ENCODE measurements at regions not wholly inside any gene's neighbourhood (a gene's known extent, or its start where the extent isn't known, plus 50 kb on each side); places are given as distances from the start of the nearest gene placed in this dataset.

GRCh38 chr14:42782754-42783153, 1176.1 kb downstream of the LRFN5 start:
- 75 to 100% methylated on average over 1 of the region's 3 CpGs for WGBS, 2 experiments (ENCODE audit: insufficient coverage in 2 of 2)
- Histone ChIP-seq H3K9me3 (ENCODE audit: control insufficient read depth, low read length) (peaks cover 11% of the 10 kb centered on the region), H3K27ac (ENCODE audit: low read depth, low read length, severe bottlenecking) (no peak overlapping the region), H3K4me3 (ENCODE audit: extremely low read depth, insufficient read depth, low read length, poor library complexity, severe bottlenecking) (no peak overlapping the region), H3K36me3 (ENCODE audit: control insufficient read depth, insufficient read depth, low read length) (no peaks in the 10 kb centered on the region), H3K4me1 (ENCODE audit: control insufficient read depth, insufficient read depth, low read length, poor library complexity, severe bottlenecking) (no peaks in the 10 kb centered on the region)

- H3K9me3 ChIP-seq (ENCODE audit: control insufficient read depth, low read length): no peaks in the 10 kb centered on the region
- no peak overlapping the region for H3K27ac ChIP-seq (ENCODE audit: low read depth, low read length, severe bottlenecking)
- no peaks in the 10 kb centered on the region for H3K4me1 ChIP-seq (ENCODE audit: control insufficient read depth, insufficient read depth, low read length, poor library complexity, severe bottlenecking)
- no peak overlapping the region for H3K4me3 ChIP-seq (ENCODE audit: extremely low read depth, insufficient read depth, low read length, poor library complexity, severe bottlenecking)
- no peaks in the 10 kb centered on the region for H3K36me3 ChIP-seq (ENCODE audit: control insufficient read depth, insufficient read depth, low read length)
- WGBS, 2 experiments (ENCODE audit: insufficient coverage in 2 of 2): no CpG with 5 or more reads among the region's 2 CpGs
Measured at GRCh38 chr14:42778984-42779383, 1172.3 kb downstream of the LRFN5 start.

DNA sequence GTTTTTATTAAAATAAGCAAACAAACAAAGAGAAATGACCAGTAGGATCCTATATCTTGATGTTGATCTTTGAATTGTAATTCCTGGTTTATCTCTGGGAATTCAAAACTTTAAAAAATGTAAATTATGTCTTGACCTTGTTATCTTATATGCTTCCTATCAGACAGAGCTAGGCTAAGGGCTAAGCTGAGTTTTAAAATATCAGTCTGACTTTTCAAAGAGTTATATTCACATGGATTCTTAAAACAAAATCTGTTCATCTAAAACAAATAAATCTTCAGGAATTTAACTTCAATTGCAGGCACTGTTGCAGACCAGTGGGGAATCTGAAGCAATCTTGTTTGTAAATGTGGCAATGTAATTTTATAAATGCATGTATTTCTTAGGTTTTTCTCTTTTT, 1144.1 kb downstream of the LRFN5 start:
- Histone ChIP-seq H3K36me3 (ENCODE audit: control insufficient read depth, insufficient read depth, low read length) (no peaks in the 10 kb centered on the region), H3K9me3 (ENCODE audit: control insufficient read depth, low read length) (no peaks in the 10 kb centered on the region), H3K27ac (ENCODE audit: low read depth, low read length, severe bottlenecking) (no peak overlapping the region), H3K4me1 (ENCODE audit: control insufficient read depth, insufficient read depth, low read length, poor library complexity, severe bottlenecking) (no peaks in the 10 kb centered on the region), H3K4me3 (ENCODE audit: extremely low read depth, insufficient read depth, low read length, poor library complexity, severe bottlenecking) (no peak overlapping the region)

- Histone ChIP-seq H3K9me3 (ENCODE audit: control insufficient read depth, low read length) (no peaks in the 10 kb centered on the region), H3K4me3 (ENCODE audit: extremely low read depth, insufficient read depth, low read length, poor library complexity, severe bottlenecking) (no peak overlapping the region), H3K27ac (ENCODE audit: low read depth, low read length, severe bottlenecking) (no peak overlapping the region), H3K36me3 (ENCODE audit: control insufficient read depth, insufficient read depth, low read length) (no peaks in the 10 kb centered on the region), H3K4me1 (ENCODE audit: control insufficient read depth, insufficient read depth, low read length, poor library complexity, severe bottlenecking) (no peaks in the 10 kb centered on the region)
- no CpG with 5 or more reads among the region's 2 CpGs for WGBS, 2 experiments (ENCODE audit: insufficient coverage in 2 of 2)
Measured at GRCh38 chr14:42742084-42742483, 1135.4 kb downstream of the LRFN5 start.

DNA sequence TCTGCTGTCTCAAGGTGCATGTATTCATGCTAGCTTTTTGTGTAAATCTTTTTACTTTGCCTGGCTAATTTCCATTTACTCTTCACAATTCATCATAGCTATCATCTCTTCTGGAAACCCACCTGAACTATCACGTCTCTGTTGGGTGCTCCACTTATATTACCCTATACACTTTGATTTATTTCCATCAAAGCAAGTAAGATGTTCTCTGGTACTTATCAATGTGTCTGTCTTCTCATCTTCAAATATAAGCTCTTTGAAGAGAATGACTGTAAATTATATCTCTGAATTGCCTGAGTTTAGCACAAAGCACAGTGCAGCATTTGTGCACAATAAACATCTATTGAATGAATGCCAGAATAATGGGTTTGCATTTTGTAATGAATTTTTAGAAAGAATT, 1129.7 kb downstream of the LRFN5 start:
- no peaks in the 10 kb centered on the region for H3K36me3 ChIP-seq (ENCODE audit: control insufficient read depth, insufficient read depth, low read length)
- H3K4me3 ChIP-seq (ENCODE audit: extremely low read depth, insufficient read depth, low read length, poor library complexity, severe bottlenecking): no peak overlapping the region
- WGBS, 2 experiments (ENCODE audit: insufficient coverage in 2 of 2): 80% methylated on average over 1 of the region's 1 CpG; no CpG with 5 or more reads in 1 of the 2 experiments
- no peaks in the 10 kb centered on the region for H3K4me1 ChIP-seq (ENCODE audit: control insufficient read depth, insufficient read depth, low read length, poor library complexity, severe bottlenecking)
- no peaks in the 10 kb centered on the region for H3K9me3 ChIP-seq (ENCODE audit: control insufficient read depth, low read length)
- no peak overlapping the region for H3K27ac ChIP-seq (ENCODE audit: low read depth, low read length, severe bottlenecking)

- Histone ChIP-seq H3K4me1 (ENCODE audit: control insufficient read depth, insufficient read depth, low read length, poor library complexity, severe bottlenecking) (no peaks in the 10 kb centered on the region), H3K36me3 (ENCODE audit: control insufficient read depth, insufficient read depth, low read length) (no peaks in the 10 kb centered on the region), H3K9me3 (ENCODE audit: control insufficient read depth, low read length) (no peaks in the 10 kb centered on the region), H3K4me3 (ENCODE audit: extremely low read depth, insufficient read depth, low read length, poor library complexity, severe bottlenecking) (no peak overlapping the region), H3K27ac (ENCODE audit: low read depth, low read length, severe bottlenecking) (no peak overlapping the region)
- 100% methylated on average over 1 of the region's 1 CpG; no CpG with 5 or more reads in 1 of the 2 experiments for WGBS, 2 experiments (ENCODE audit: insufficient coverage in 2 of 2)
Measured at GRCh38 chr14:42734041-42734440, 1127.4 kb downstream of the LRFN5 start.

GRCh38 chr14:42732005-42732404, 1125.3 kb downstream of the LRFN5 start:
- no peaks in the 10 kb centered on the region for H3K9me3 ChIP-seq (ENCODE audit: control insufficient read depth, low read length)
- no peak overlapping the region for H3K4me3 ChIP-seq (ENCODE audit: extremely low read depth, insufficient read depth, low read length, poor library complexity, severe bottlenecking)
- no peaks in the 10 kb centered on the region for H3K4me1 ChIP-seq (ENCODE audit: control insufficient read depth, insufficient read depth, low read length, poor library complexity, severe bottlenecking)
- H3K36me3 ChIP-seq (ENCODE audit: control insufficient read depth, insufficient read depth, low read length): no peaks in the 10 kb centered on the region
- H3K27ac ChIP-seq (ENCODE audit: low read depth, low read length, severe bottlenecking): no peak overlapping the region

GRCh38 chr14:42731480-42731879, 1124.8 kb downstream of the LRFN5 start:
- no peaks in the 10 kb centered on the region for H3K36me3 ChIP-seq (ENCODE audit: control insufficient read depth, insufficient read depth, low read length)
- no peaks in the 10 kb centered on the region for H3K9me3 ChIP-seq (ENCODE audit: control insufficient read depth, low read length)
- H3K4me3 ChIP-seq (ENCODE audit: extremely low read depth, insufficient read depth, low read length, poor library complexity, severe bottlenecking): no peak overlapping the region
- no peaks in the 10 kb centered on the region for H3K4me1 ChIP-seq (ENCODE audit: control insufficient read depth, insufficient read depth, low read length, poor library complexity, severe bottlenecking)
- no CpG with 5 or more reads among the region's 2 CpGs for WGBS, 2 experiments (ENCODE audit: insufficient coverage in 2 of 2)
- no peak overlapping the region for H3K27ac ChIP-seq (ENCODE audit: low read depth, low read length, severe bottlenecking)

- Histone ChIP-seq H3K4me3 (ENCODE audit: extremely low read depth, insufficient read depth, low read length, poor library complexity, severe bottlenecking) (no peak overlapping the region), H3K27ac (ENCODE audit: low read depth, low read length, severe bottlenecking) (no peak overlapping the region), H3K36me3 (ENCODE audit: control insufficient read depth, insufficient read depth, low read length) (no peaks in the 10 kb centered on the region), H3K9me3 (ENCODE audit: control insufficient read depth, low read length) (no peaks in the 10 kb centered on the region), H3K4me1 (ENCODE audit: control insufficient read depth, insufficient read depth, low read length, poor library complexity, severe bottlenecking) (no peaks in the 10 kb centered on the region)
- WGBS, 2 experiments (ENCODE audit: insufficient coverage in 2 of 2): 100% methylated on average over 1 of the region's 2 CpGs; no CpG with 5 or more reads in 1 of the 2 experiments
Measured at GRCh38 chr14:42729681-42730080, 1123.0 kb downstream of the LRFN5 start.

- Histone ChIP-seq H3K4me1 (ENCODE audit: control insufficient read depth, insufficient read depth, low read length, poor library complexity, severe bottlenecking) (no peaks in the 10 kb centered on the region), H3K36me3 (ENCODE audit: control insufficient read depth, insufficient read depth, low read length) (no peaks in the 10 kb centered on the region), H3K27ac (ENCODE audit: low read depth, low read length, severe bottlenecking) (no peak overlapping the region), H3K4me3 (ENCODE audit: extremely low read depth, insufficient read depth, low read length, poor library complexity, severe bottlenecking) (no peak overlapping the region), H3K9me3 (ENCODE audit: control insufficient read depth, low read length) (no peaks in the 10 kb centered on the region)
- WGBS, 2 experiments (ENCODE audit: insufficient coverage in 2 of 2): 73 to 82% methylated on average over 1 of the region's 1 CpG
Measured at GRCh38 chr14:42719391-42719790, 1112.7 kb downstream of the LRFN5 start.

GRCh38 chr14:42715316-42715715, 1108.6 kb downstream of the LRFN5 start:
- Histone ChIP-seq H3K4me1 (ENCODE audit: control insufficient read depth, insufficient read depth, low read length, poor library complexity, severe bottlenecking) (no peaks in the 10 kb centered on the region), H3K36me3 (ENCODE audit: control insufficient read depth, insufficient read depth, low read length) (no peaks in the 10 kb centered on the region), H3K4me3 (ENCODE audit: extremely low read depth, insufficient read depth, low read length, poor library complexity, severe bottlenecking) (no peak overlapping the region), H3K27ac (ENCODE audit: low read depth, low read length, severe bottlenecking) (no peak overlapping the region), H3K9me3 (ENCODE audit: control insufficient read depth, low read length) (no peaks in the 10 kb centered on the region)
- WGBS, 2 experiments (ENCODE audit: insufficient coverage in 2 of 2): 100% methylated on average over 1 of the region's 2 CpGs; no CpG with 5 or more reads in 1 of the 2 experiments

DNA sequence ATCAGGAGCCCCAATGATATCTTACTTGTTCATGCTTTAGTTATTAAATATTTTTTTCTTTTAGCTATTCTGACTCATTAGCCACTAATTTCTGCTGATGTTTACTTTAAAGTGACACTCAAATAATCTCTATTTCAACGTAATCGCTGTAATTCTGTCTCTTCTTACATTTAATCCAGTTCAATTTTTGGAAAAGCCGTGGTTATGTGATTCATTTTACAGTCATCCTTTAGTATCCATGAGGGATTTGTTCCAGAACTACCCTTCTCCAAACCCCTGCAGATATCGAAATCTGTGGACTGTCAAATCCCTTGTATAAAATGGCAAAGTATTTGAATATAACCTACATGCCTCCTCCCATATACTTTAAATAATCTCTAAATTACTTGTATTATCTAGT, 1103.4 kb downstream of the LRFN5 start:
- no peaks in the 10 kb centered on the region for H3K4me1 ChIP-seq (ENCODE audit: control insufficient read depth, insufficient read depth, low read length, poor library complexity, severe bottlenecking)
- WGBS, 2 experiments (ENCODE audit: insufficient coverage in 2 of 2): 78% methylated on average over 3 of the region's 4 CpGs; no CpG with 5 or more reads in 1 of the 2 experiments
- no peaks in the 10 kb centered on the region for H3K36me3 ChIP-seq (ENCODE audit: control insufficient read depth, insufficient read depth, low read length)
- no peak overlapping the region for H3K4me3 ChIP-seq (ENCODE audit: extremely low read depth, insufficient read depth, low read length, poor library complexity, severe bottlenecking)
- H3K9me3 ChIP-seq (ENCODE audit: control insufficient read depth, low read length): no peaks in the 10 kb centered on the region
- H3K27ac ChIP-seq (ENCODE audit: low read depth, low read length, severe bottlenecking): no peak overlapping the region
